OCI-M2 (cell line): ENCODE measurements at regions not wholly inside any gene's neighbourhood (a gene's known extent, or its start where the extent isn't known, plus 50 kb on each side); places are given as distances from the start of the nearest gene placed in this dataset.
"Not testable (repeated sequence)": the region's sequence is repeated elsewhere in the genome, so short reads cannot be mapped to it uniquely, and the experiment has no call there.

ENCODE experiments used
- DNase-seq: peaks from one replicate; lab custom pipeline; 2025; ENCODE audit not compliant: unreplicated experiment; lab: John Stamatoyannopoulos, UW

- no peak for DNase-seq
Measured at GRCh38 chr2:51990684-51991083, 958.8 kb upstream of the NRXN1 start.

GRCh38 chr2:51986101-51986500 is 954.2 kb upstream of the NRXN1 start:
- DNase-seq, result no peak

- no peak for DNase-seq
Measured at GRCh38 chr2:51981783-51982182, 949.9 kb upstream of the NRXN1 start.

- DNase-seq, result no peak
Measured at GRCh38 chr2:51976623-51977022, 944.7 kb upstream of the NRXN1 start.

GRCh38 chr2:51971136-51971535 is 939.2 kb upstream of the NRXN1 start:
- no peak for DNase-seq

GRCh38 chr2:51969347-51969746 is 937.4 kb upstream of the NRXN1 start:
- DNase-seq, result no peak

- DNase-seq, result no peak
Measured at GRCh38 chr2:51960841-51961335, 929.0 kb upstream of the NRXN1 start.

GRCh38 chr2:51960281-51960680 is 928.3 kb upstream of the NRXN1 start:
- no peak for DNase-seq

GRCh38 chr2:51959696-51960095 is 927.8 kb upstream of the NRXN1 start:
- DNase-seq, result no peak

GRCh38 chr2:51953931-51954330 is 922.0 kb upstream of the NRXN1 start:
- DNase-seq, result no peak

- DNase-seq, result no peak
Measured at GRCh38 chr2:51921076-51921475, 889.1 kb upstream of the NRXN1 start.

GRCh38 chr2:51920509-51920908 is 888.6 kb upstream of the NRXN1 start:
- DNase-seq, result no peak

GRCh38 chr2:51919395-51919794 is 887.5 kb upstream of the NRXN1 start:
- DNase-seq, result no peak

- no peak for DNase-seq
Measured at GRCh38 chr2:51918113-51918512, 886.2 kb upstream of the NRXN1 start.

GRCh38 chr2:51903728-51904127 is 871.8 kb upstream of the NRXN1 start:
- DNase-seq, result no peak

- DNase-seq, result no peak
Measured at GRCh38 chr2:51899643-51900042, 867.7 kb upstream of the NRXN1 start.

- not testable (repeated sequence) for DNase-seq
Measured at GRCh38 chr2:51894584-51894983, 862.7 kb upstream of the NRXN1 start.

- no peak for DNase-seq
Measured at GRCh38 chr2:51888120-51888519, 856.2 kb upstream of the NRXN1 start.

- DNase-seq, result no peak
Measured at GRCh38 chr2:51881673-51882072, 849.7 kb upstream of the NRXN1 start.

GRCh38 chr2:51880153-51880552 is 848.2 kb upstream of the NRXN1 start:
- DNase-seq, result no peak

GRCh38 chr2:51866361-51866760 is 834.4 kb upstream of the NRXN1 start:
- no peak for DNase-seq

- DNase-seq, result no peak
Measured at GRCh38 chr2:51859260-51859659, 827.3 kb upstream of the NRXN1 start.

GRCh38 chr2:51855683-51856082 is 823.8 kb upstream of the NRXN1 start:
- DNase-seq, result no peak

- DNase-seq, result no peak
Measured at GRCh38 chr2:51846796-51847195, 814.9 kb upstream of the NRXN1 start.
